ENCODE measurements at regions not wholly inside any gene's neighbourhood (a gene's known extent, or its start where the extent isn't known, plus 50 kb on each side); places are given as distances from the start of the nearest gene placed in this dataset.

DNA sequence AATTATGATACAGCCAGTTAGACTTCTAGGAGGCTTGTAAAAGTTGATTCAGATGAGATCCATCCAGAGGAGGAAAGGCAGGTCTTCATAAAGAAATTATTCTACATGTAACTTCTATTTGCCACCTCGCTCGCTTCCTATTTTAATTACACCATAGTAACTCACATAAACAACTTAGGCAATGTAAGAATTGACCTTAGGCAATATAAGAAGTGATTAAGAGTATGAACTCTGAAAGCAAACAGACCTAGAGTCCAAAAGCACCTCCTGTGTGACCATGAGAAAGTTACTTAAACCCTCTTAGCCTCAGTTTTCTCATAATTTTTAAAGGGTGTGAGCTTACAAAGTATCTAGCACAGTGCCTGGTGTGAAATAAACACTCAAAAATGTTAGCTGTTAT is 192.7 kb upstream of the NFIA start:
- Histone ChIP-seq H3K4me3 (ENCODE audit: low read depth, low read length) (no peak overlapping the region), H3K27me3 (no peaks in the 10 kb centered on the region), H3K36me3 (no peaks in the 10 kb centered on the region), H3K4me1 (peaks cover 48% of the 10 kb centered on the region), H3K9me3 (no peaks in the 10 kb centered on the region)
- no peak for DNase-seq
- TF ChIP-seq CTCF (IDR thresholded peaks at IDR 0.05; ENCODE audit: low read depth, low read length): no peak

DNA sequence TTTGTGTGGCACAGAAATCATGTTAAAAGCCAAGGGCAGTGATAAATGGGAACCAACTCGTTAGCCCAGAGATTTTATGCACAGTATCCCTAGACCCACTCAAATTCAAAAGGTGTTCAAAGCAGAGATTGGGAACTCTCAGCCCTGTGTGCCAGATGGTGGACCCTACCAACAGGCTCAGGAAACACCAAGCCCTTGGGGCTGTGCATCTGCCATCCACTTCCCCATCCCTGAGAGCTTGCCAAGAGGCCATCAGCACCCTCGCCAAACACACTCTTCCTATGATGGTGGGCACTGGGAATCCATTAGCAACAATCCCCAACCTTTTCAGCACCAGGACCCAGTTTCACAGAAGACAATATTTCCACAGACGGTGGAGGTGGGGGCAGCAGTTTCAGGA is 194.2 kb upstream of the NFIA start:
- no peaks in the 10 kb centered on the region for H3K9me3 ChIP-seq
- TF ChIP-seq CTCF (IDR thresholded peaks at IDR 0.05; ENCODE audit: low read depth, low read length): no peak
- no peaks in the 10 kb centered on the region for H3K27me3 ChIP-seq
- no peak overlapping the region for H3K4me3 ChIP-seq (ENCODE audit: low read depth, low read length)
- H3K36me3 ChIP-seq: no peaks in the 10 kb centered on the region
- H3K4me1 ChIP-seq: peaks cover 37% of the 10 kb centered on the region
- peak; percentile 28 for DNase-seq

DNA sequence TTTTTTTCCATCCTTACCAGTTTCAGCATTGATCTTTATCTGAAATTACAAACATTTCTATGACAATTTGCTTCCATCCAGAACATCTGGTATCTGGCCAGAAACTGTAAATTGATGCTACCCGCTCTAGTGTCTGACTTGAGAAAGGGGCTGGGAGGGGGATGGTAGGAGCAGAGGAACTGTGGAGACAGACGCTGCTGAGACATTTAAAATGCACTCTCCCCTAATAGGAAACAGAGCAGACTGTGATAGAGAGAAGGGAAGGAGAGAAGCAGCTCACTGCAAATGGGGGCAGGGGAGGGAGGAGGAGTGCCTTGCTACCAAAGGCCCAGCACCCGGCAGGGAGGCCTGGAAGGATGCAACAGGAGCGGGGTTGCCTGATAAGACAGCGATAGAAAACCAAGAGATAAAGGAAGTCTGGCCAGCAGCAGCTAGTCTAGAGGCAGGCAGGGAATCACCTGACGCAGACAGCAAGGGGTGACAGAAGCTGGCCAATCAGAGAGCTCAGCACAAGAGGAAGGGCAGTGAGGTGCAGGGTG is 195.5 kb upstream of the NFIA start:
- Histone ChIP-seq H3K4me3 (ENCODE audit: low read depth, low read length) (no peak overlapping the region), H3K4me1 (peaks cover 36% of the 10 kb centered on the region), H3K27me3 (no peaks in the 10 kb centered on the region), H3K9me3 (no peaks in the 10 kb centered on the region), H3K36me3 (no peaks in the 10 kb centered on the region)
- DNase-seq: peak; percentile 87
- TF ChIP-seq CTCF (IDR thresholded peaks at IDR 0.05; ENCODE audit: low read depth, low read length): no peak

GRCh38 chr1:60886090-60886489 is 196.3 kb upstream of the NFIA start:
- DNase-seq: no peak
- Histone ChIP-seq H3K4me3 (ENCODE audit: low read depth, low read length) (no peak overlapping the region), H3K4me1 (peaks cover 34% of the 10 kb centered on the region), H3K36me3 (no peaks in the 10 kb centered on the region), H3K9me3 (no peaks in the 10 kb centered on the region), H3K27me3 (no peaks in the 10 kb centered on the region)
- TF ChIP-seq CTCF (IDR thresholded peaks at IDR 0.05; ENCODE audit: low read depth, low read length): no peak

GRCh38 chr1:60880202-60880601 is 202.2 kb upstream of the NFIA start:
- Histone ChIP-seq H3K27me3 (no peaks in the 10 kb centered on the region), H3K9me3 (no peaks in the 10 kb centered on the region), H3K4me1 (peaks cover 4% of the 10 kb centered on the region), H3K36me3 (no peaks in the 10 kb centered on the region), H3K4me3 (ENCODE audit: low read depth, low read length) (no peak overlapping the region)
- TF ChIP-seq CTCF (IDR thresholded peaks at IDR 0.05; ENCODE audit: low read depth, low read length): no peak
- DNase-seq: no peak

DNA sequence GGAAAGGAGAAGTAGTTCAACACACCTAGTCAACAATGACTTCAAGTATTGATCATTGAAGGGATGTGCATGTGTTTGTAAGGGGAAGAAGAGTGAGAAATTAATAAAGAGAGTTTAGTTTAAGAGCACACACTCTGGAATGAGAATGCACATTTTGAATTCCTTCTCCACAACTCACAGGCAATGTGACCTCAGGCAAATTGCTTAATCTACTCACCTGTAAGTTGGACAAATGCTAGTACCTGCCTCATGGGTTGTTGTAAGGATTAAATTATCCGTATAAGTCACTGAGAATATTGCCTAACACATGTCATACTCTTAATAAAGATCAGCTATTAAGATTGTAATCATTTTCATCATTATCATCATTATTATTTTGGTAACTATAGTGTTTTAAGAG is 204.0 kb upstream of the NFIA start:
- Histone ChIP-seq H3K9me3 (no peaks in the 10 kb centered on the region), H3K4me3 (ENCODE audit: low read depth, low read length) (no peak overlapping the region), H3K27me3 (no peaks in the 10 kb centered on the region), H3K36me3 (no peaks in the 10 kb centered on the region), H3K4me1 (no peaks in the 10 kb centered on the region)
- no peak for DNase-seq
- no peak for TF ChIP-seq CTCF (IDR thresholded peaks at IDR 0.05; ENCODE audit: low read depth, low read length)
